HCT116 (cell line): ENCODE measurements at regions not wholly inside any gene's neighbourhood (a gene's known extent, or its start where the extent isn't known, plus 50 kb on each side); places are given as distances from the start of the nearest gene placed in this dataset.

Source experiments
- ATAC-seq: fragments of 200-7000 bp; cut with Tn5 transposase; 2 replicates; pipeline ENCODE4 v1.9.1; 2020; ENCODE audit warnings: mild to moderate bottlenecking, moderate library complexity
- BruUV-seq: library from RNA; stranded (reverse); fragments of 400-500 nt; replicated peaks from 2 replicates; lab custom pipeline; 2021; lab: Mats Ljungman, UMichigan
- CTCF ChIA-PET: fragments of 300-600 bp; sonication (Branson Sonifier 250); formaldehyde crosslinking; loops from one replicate; lab custom pipeline; 2021; ENCODE audit warnings: antibody characterized with exemption; lab: Charles Lee
- POLR2A ChIA-PET: fragments of 300-600, 350-600 bp; sonication (Branson Sonifier 250); formaldehyde crosslinking; loops from one replicate; lab custom pipeline; 2021; ENCODE audit warnings: antibody characterized with exemption; lab: Charles Lee
- RAD21 ChIA-PET, 2 experiments: fragments of 300-600 bp; sonication (Branson Sonifier 250); formaldehyde crosslinking; loops; one replicate each; lab custom pipeline; 2023; ENCODE audit warnings: low total read pairs in 2 of 2; ENCODE audit not compliant: uncharacterized antibody in 2 of 2, unreplicated experiment in 2 of 2, low non-redundant PET in 1 of 2; lab: Charles Lee
- DNase-seq: peaks from one replicate; pipeline ENCODE4 v3.0.0-alpha.2; 2010; ENCODE audit warnings: low read depth, low spot score
- H2AFZ ChIP-seq: fragments of 200-600 bp; shearing (Covaris generic), sonication (generic); 2 replicates; pipeline ENCODE4 v1.6.1; 2017; ENCODE audit warnings: low read depth, mixed run types, mixed read lengths, antibody characterized with exemption, low read length; ENCODE audit not compliant: poor library complexity, severe bottlenecking
- H3K27ac ChIP-seq: 2 replicates; pipeline ENCODE4 v1.5.1; 2012; ENCODE audit warnings: low read depth, low read length
- H3K27me3 ChIP-seq: fragments of 200-600 bp; sonication (generic); 2 replicates; pipeline ENCODE4 v1.6.1; 2016; ENCODE audit warnings: mixed run types, low read length, mixed read lengths; ENCODE audit not compliant: insufficient read depth
- H3K36me3 ChIP-seq, 2 experiments: fragments of 200-500 bp in 1 of 2; fragments of 200-600 bp in 1 of 2; sonication (Bioruptor generic) in 1 of 2; sonication (generic) in 1 of 2; 2 replicates each; pipeline versions ENCODE4 v1.5.1 to v1.6.1; 2014 to 2016; ENCODE audit warnings: low read length in 2 of 2, inconsistent platforms in 1 of 2, mixed read lengths in 1 of 2, mixed run types in 1 of 2; ENCODE audit not compliant: insufficient read depth in 2 of 2, control insufficient read depth in 1 of 2
- H3K4me1 ChIP-seq, 2 experiments: fragments of 200-600 bp in 1 of 2; sonication (generic) in 1 of 2; 2 replicates each; pipeline versions ENCODE4 v1.5.1 to v1.6.1; 2012 to 2017; ENCODE audit warnings: low read length in 2 of 2, inconsistent platforms in 1 of 2, mild to moderate bottlenecking in 1 of 2, mixed read lengths in 1 of 2, mixed run types in 1 of 2, moderate library complexity in 1 of 2; ENCODE audit not compliant: insufficient read depth in 2 of 2, control insufficient read depth in 1 of 2
- H3K4me2 ChIP-seq: fragments of 200-600 bp; sonication (generic); 2 replicates; pipeline ENCODE4 v1.6.1; 2017; ENCODE audit warnings: mixed run types, low read length, mixed read lengths
- H3K4me3 ChIP-seq, 2 experiments: fragments of 200-600 bp in 1 of 2; sonication (generic) in 1 of 2; replicated peaks in 1 of 2; 2 replicates each; pipeline ENCODE4 v1.5.1; 2011 to 2016; ENCODE audit warnings: low read length in 2 of 2, control low read depth in 1 of 2, low read depth in 1 of 2, mild to moderate bottlenecking in 1 of 2, mixed read lengths in 1 of 2, mixed run types in 1 of 2
- H3K79me2 ChIP-seq: fragments of 200-600 bp; sonication (generic); 2 replicates; pipeline ENCODE4 v1.6.1; 2017; ENCODE audit warnings: mild to moderate bottlenecking, mixed run types, low read length, moderate library complexity, mixed read lengths; ENCODE audit not compliant: insufficient read depth
- H3K9ac ChIP-seq: fragments of 200-600 bp; sonication (generic); 2 replicates; pipeline ENCODE4 v1.6.1; 2016; ENCODE audit warnings: low read length, mixed read lengths
- H3K9me2 ChIP-seq: fragments of 200-600 bp; sonication (generic), shearing (Covaris generic); 2 replicates; pipeline ENCODE4 v1.6.1; 2017; ENCODE audit warnings: mixed run types, mild to moderate bottlenecking, moderate library complexity; ENCODE audit not compliant: insufficient read depth
- H3K9me3 ChIP-seq, 2 experiments: fragments of 200-500 bp in 1 of 2; fragments of 200-600 bp in 1 of 2; sonication (Bioruptor generic) in 1 of 2; sonication (generic) in 1 of 2; 2 replicates each; pipeline ENCODE4 v1.6.1; 2014 to 2017; ENCODE audit warnings: low read length in 2 of 2, mixed read lengths in 2 of 2, inconsistent platforms in 1 of 2, low read depth in 1 of 2, mild to moderate bottlenecking in 1 of 2, mixed run types in 1 of 2, moderate library complexity in 1 of 2; ENCODE audit not compliant: control insufficient read depth in 1 of 2, insufficient read depth in 1 of 2
- H4K20me1 ChIP-seq: fragments of 200-600 bp; sonication (generic), shearing (Covaris generic); 2 replicates; pipeline ENCODE4 v1.6.1; 2017; ENCODE audit warnings: mixed run types, mild to moderate bottlenecking, moderate library complexity; ENCODE audit not compliant: insufficient read depth
- ELF1 ChIP-seq: IDR thresholded peaks from 2 replicates; pipeline ENCODE4 v1.6.1; 2012; ENCODE audit warnings: low read depth, borderline replicate concordance
- EZH2 ChIP-seq: fragments of 200-600 bp; sonication (generic); IDR thresholded peaks from 2 replicates; pipeline ENCODE4 v1.6.1; 2017; ENCODE audit warnings: antibody characterized with exemption, mixed run types
- POLR2A ChIP-seq: IDR thresholded peaks from 2 replicates; pipeline ENCODE4 v1.7.0; 2011; ENCODE audit warnings: borderline replicate concordance; ENCODE audit not compliant: insufficient read depth, insufficient read length; ENCODE audit errors: extremely low read depth
- POLR2AphosphoS5 ChIP-seq: IDR thresholded peaks from 2 replicates; pipeline ENCODE4 v1.6.1; 2011; ENCODE audit warnings: mild to moderate bottlenecking, low read depth, low read length, moderate library complexity
- RAD21 ChIP-seq: IDR thresholded peaks from 2 replicates; pipeline ENCODE4 v1.6.1; 2012; ENCODE audit warnings: low read depth, mild to moderate bottlenecking
- SP1 ChIP-seq: IDR thresholded peaks from 2 replicates; pipeline ENCODE4 v1.6.1; 2012; ENCODE audit warnings: low read depth
- SRF ChIP-seq: IDR thresholded peaks from 2 replicates; pipeline ENCODE4 v1.6.1; 2012; ENCODE audit warnings: low read depth
- intact Hi-C: fragments of 100-400 bp; cut with micrococcal nuclease; formaldehyde crosslinking; loops from 2 replicates; pipeline ENCODE4 v1.10.0; 2022
- TF ChIP-seq, protein P1 (sequence below), 3 experiments: fragments of 200-600 bp in 1 of 3; sonication (generic) in 1 of 3; IDR thresholded peaks in 2 of 3; conservative IDR thresholded peaks in 1 of 3; 2 replicates each; pipeline ENCODE4 v1.5.1; 2012 to 2017; ENCODE audit warnings: low read depth in 2 of 3, low read length in 2 of 3, antibody characterized with exemption in 1 of 3, borderline replicate concordance in 1 of 3, control low read depth in 1 of 3, mild to moderate bottlenecking in 1 of 3, mixed read lengths in 1 of 3, mixed run types in 1 of 3, moderate library complexity in 1 of 3; ENCODE audit not compliant: insufficient read depth in 1 of 3
- TF ChIP-seq, protein P2 (sequence below): IDR thresholded peaks from 2 replicates; pipeline ENCODE4 v1.6.1; 2011; ENCODE audit warnings: mild to moderate bottlenecking, low read length, moderate library complexity; ENCODE audit not compliant: insufficient replicate concordance; ENCODE audit errors: extremely low read depth

DNA sequence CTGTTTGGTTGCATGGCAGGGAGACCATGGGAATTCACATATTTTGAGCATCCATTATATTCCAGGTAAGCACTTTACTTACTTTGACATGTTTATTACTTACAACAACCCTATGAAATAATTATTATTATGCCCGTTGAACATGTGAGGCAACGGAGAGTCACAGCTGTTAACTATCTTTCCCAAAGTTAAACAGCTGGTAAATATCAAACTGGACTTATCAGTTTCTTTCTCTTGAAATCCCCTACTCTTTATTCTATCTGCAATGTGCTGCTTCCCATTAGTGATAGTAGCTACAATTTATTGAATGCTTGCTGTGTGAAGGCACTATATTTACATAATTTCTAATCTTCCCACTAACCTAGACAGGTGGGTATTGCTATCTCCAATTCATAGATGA, 847.7 kb upstream of the MAP3K7 start:
- Histone ChIP-seq H3K27me3 (no peaks in the 10 kb centered on the region), H3K9me2 (no peaks in the 10 kb centered on the region), H3K36me3 (no peaks in the 10 kb centered on the region), H3K9me3 (peaks cover 0 to 14% of the 10 kb centered on the region in 2 experiments; a peak in 2 of 4 replicates), H3K79me2 (no peaks in the 10 kb centered on the region), H3K9ac (no peak overlapping the region), H3K4me1 (no peaks in the 10 kb centered on the region), H3K4me2 (no peak overlapping the region), H3K27ac (no peak overlapping the region), H4K20me1 (no peaks in the 10 kb centered on the region), H2AFZ (no peak overlapping the region), H3K4me3 (no peak overlapping the region)
- DNase-seq (no peak), ATAC-seq (no peak)
- BruUV-seq = no TSS peak
- intact Hi-C loops = no loop called here
- RAD21 ChIA-PET = no interaction called here
- POLR2A ChIA-PET = no interaction called here
- CTCF ChIA-PET = no interaction called here
- TF ChIP-seq, protein P1, sequence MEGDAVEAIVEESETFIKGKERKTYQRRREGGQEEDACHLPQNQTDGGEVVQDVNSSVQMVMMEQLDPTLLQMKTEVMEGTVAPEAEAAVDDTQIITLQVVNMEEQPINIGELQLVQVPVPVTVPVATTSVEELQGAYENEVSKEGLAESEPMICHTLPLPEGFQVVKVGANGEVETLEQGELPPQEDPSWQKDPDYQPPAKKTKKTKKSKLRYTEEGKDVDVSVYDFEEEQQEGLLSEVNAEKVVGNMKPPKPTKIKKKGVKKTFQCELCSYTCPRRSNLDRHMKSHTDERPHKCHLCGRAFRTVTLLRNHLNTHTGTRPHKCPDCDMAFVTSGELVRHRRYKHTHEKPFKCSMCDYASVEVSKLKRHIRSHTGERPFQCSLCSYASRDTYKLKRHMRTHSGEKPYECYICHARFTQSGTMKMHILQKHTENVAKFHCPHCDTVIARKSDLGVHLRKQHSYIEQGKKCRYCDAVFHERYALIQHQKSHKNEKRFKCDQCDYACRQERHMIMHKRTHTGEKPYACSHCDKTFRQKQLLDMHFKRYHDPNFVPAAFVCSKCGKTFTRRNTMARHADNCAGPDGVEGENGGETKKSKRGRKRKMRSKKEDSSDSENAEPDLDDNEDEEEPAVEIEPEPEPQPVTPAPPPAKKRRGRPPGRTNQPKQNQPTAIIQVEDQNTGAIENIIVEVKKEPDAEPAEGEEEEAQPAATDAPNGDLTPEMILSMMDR (IDR thresholded peaks at IDR 0.05 in 2 of 3, conservative IDR thresholded peaks at IDR 0.05 in 1 of 3; ENCODE audit: borderline replicate concordance in 1 of 3, insufficient read depth in 1 of 3, low read depth in 2 of 3, low read length in 2 of 3) = no peak
- no peak for TF ChIP-seq SRF
- no peak for TF ChIP-seq POLR2A
- no peak for TF ChIP-seq SP1
- TF ChIP-seq EZH2 = no peak
- no peak for TF ChIP-seq POLR2AphosphoS5
- TF ChIP-seq ELF1 = no peak
- no peak for TF ChIP-seq RAD21
- TF ChIP-seq, protein P2, sequence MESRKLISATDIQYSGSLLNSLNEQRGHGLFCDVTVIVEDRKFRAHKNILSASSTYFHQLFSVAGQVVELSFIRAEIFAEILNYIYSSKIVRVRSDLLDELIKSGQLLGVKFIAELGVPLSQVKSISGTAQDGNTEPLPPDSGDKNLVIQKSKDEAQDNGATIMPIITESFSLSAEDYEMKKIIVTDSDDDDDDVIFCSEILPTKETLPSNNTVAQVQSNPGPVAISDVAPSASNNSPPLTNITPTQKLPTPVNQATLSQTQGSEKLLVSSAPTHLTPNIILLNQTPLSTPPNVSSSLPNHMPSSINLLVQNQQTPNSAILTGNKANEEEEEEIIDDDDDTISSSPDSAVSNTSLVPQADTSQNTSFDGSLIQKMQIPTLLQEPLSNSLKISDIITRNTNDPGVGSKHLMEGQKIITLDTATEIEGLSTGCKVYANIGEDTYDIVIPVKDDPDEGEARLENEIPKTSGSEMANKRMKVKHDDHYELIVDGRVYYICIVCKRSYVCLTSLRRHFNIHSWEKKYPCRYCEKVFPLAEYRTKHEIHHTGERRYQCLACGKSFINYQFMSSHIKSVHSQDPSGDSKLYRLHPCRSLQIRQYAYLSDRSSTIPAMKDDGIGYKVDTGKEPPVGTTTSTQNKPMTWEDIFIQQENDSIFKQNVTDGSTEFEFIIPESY = no peak
